ENCODE measurements at regions not wholly inside any gene's neighbourhood (a gene's known extent, or its start where the extent isn't known, plus 50 kb on each side); places are given as distances from the start of the nearest gene placed in this dataset.

- no peak for FAIRE-seq
Measured at GRCh38 chr20:60132827-60133670, 174.8 kb downstream of the CDH26 start.

GRCh38 chr20:60135276-60135675 is 177.1 kb downstream of the CDH26 start:
- no peak for FAIRE-seq
- CTCF ChIA-PET, result interaction anchor here (0.7 to 1.0 kb wide), 2 partner anchors 16 to 878 kb away, joined by 3 read pairs; no protein-coding TSS in a partner anchor
- POLR2A ChIA-PET, result no interaction called here
- TF ChIP-seq HOXA7 (CRISPR knock-in tag; IDR thresholded peaks at IDR 0.05) (no peak), TP53 (CRISPR knock-in tag; IDR thresholded peaks at IDR 0.05) (no peak), ZSCAN20 (CRISPR knock-in tag; IDR thresholded peaks at IDR 0.05) (no peak), RNF2 (IDR thresholded peaks at IDR 0.05; ENCODE audit: borderline replicate concordance, low read depth) (no peak), ZNF302 (CRISPR knock-in tag; IDR thresholded peaks at IDR 0.05) (no peak), EHF (CRISPR knock-in tag; IDR thresholded peaks at IDR 0.05) (no peak), PBX3 (IDR thresholded peaks at IDR 0.05) (no peak), BHLHE40 (IDR thresholded peaks at IDR 0.05; ENCODE audit: low read depth, low read length) (no peak), RAD21 (conservative IDR thresholded peaks at IDR 0.05 in 1 of 2, IDR thresholded peaks at IDR 0.05 in 1 of 2) (no peak), NFE2L2 (conservative IDR thresholded peaks at IDR 0.05; ENCODE audit: low read length) (no peak), KDM1A (IDR thresholded peaks at IDR 0.05; ENCODE audit: low read depth) (no peak), POLR2AphosphoS2 (conservative IDR thresholded peaks at IDR 0.05; ENCODE audit: low read length) (no peak), HOXB13 (CRISPR knock-in tag; IDR thresholded peaks at IDR 0.05; ENCODE audit: low read depth) (no peak), HEYL (CRISPR knock-in tag; IDR thresholded peaks at IDR 0.05) (no peak), ESRRA (IDR thresholded peaks at IDR 0.05; ENCODE audit: borderline replicate concordance, low read length) (no peak), HOXB5 (CRISPR knock-in tag; IDR thresholded peaks at IDR 0.05) (no peak)
- TF ChIP-seq, protein P1, sequence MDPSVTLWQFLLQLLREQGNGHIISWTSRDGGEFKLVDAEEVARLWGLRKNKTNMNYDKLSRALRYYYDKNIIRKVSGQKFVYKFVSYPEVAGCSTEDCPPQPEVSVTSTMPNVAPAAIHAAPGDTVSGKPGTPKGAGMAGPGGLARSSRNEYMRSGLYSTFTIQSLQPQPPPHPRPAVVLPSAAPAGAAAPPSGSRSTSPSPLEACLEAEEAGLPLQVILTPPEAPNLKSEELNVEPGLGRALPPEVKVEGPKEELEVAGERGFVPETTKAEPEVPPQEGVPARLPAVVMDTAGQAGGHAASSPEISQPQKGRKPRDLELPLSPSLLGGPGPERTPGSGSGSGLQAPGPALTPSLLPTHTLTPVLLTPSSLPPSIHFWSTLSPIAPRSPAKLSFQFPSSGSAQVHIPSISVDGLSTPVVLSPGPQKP (IDR thresholded peaks at IDR 0.05; ENCODE audit: low read depth, low read length), result no peak
- TF ChIP-seq, protein P2, sequence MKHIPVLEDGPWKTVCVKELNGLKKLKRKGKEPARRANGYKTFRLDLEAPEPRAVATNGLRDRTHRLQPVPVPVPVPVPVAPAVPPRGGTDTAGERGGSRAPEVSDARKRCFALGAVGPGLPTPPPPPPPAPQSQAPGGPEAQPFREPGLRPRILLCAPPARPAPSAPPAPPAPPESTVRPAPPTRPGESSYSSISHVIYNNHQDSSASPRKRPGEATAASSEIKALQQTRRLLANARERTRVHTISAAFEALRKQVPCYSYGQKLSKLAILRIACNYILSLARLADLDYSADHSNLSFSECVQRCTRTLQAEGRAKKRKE (CRISPR knock-in tag; IDR thresholded peaks at IDR 0.05; ENCODE audit: low read depth), result no peak
- Histone ChIP-seq H3K4me3 (no peak overlapping the region), H3K4me1 (no peaks in the 10 kb centered on the region), H3K27ac (no peak overlapping the region), H3K9me3 (no peaks in the 10 kb centered on the region), H3K4me2 (no peak overlapping the region)
- WGBS (ENCODE audit: missing lambda C conversion rate), result 53% methylated on average over 4 of the region's 4 CpGs
- no peak for ATAC-seq
- no peak for DNase-seq (ENCODE audit: low read depth in 1 of 2, low spot score in 1 of 2)

More at GRCh38 chr20:60132827-60133670, 174.8 kb downstream of the CDH26 start:
- ATAC-seq, result no peak
- H3K4me3 ChIP-seq, result no peak overlapping the region
- 34% methylated on average over 13 of the region's 14 CpGs for WGBS (ENCODE audit: missing lambda C conversion rate)
- no peak for DNase-seq (ENCODE audit: low read depth in 1 of 2, low spot score in 1 of 2)
- no peak for TF ChIP-seq RARB (CRISPR knock-in tag; IDR thresholded peaks at IDR 0.05)
- TF ChIP-seq, protein P3, sequence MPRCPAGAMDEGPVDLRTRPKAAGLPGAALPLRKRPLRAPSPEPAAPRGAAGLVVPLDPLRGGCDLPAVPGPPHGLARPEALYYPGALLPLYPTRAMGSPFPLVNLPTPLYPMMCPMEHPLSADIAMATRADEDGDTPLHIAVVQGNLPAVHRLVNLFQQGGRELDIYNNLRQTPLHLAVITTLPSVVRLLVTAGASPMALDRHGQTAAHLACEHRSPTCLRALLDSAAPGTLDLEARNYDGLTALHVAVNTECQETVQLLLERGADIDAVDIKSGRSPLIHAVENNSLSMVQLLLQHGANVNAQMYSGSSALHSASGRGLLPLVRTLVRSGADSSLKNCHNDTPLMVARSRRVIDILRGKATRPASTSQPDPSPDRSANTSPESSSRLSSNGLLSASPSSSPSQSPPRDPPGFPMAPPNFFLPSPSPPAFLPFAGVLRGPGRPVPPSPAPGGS (IDR thresholded peaks at IDR 0.05), result no peak
- H3K27ac ChIP-seq, result no peak overlapping the region
- ChIA-PET CTCF (no interaction called here), POLR2A (no interaction called here)
- H3K4me1 ChIP-seq, result no peaks in the 10 kb centered on the region
- H3K4me2 ChIP-seq, result no peak overlapping the region
- no peaks in the 10 kb centered on the region for H3K9me3 ChIP-seq
